ENCODE measurements at regions not wholly inside any gene's neighbourhood (a gene's known extent, or its start where the extent isn't known, plus 50 kb on each side); places are given as distances from the start of the nearest gene placed in this dataset.

GRCh38 chr3:55163421-55163820 lies 235.6 kb upstream of the LRTM1 start:
- TF ChIP-seq, protein P1, sequence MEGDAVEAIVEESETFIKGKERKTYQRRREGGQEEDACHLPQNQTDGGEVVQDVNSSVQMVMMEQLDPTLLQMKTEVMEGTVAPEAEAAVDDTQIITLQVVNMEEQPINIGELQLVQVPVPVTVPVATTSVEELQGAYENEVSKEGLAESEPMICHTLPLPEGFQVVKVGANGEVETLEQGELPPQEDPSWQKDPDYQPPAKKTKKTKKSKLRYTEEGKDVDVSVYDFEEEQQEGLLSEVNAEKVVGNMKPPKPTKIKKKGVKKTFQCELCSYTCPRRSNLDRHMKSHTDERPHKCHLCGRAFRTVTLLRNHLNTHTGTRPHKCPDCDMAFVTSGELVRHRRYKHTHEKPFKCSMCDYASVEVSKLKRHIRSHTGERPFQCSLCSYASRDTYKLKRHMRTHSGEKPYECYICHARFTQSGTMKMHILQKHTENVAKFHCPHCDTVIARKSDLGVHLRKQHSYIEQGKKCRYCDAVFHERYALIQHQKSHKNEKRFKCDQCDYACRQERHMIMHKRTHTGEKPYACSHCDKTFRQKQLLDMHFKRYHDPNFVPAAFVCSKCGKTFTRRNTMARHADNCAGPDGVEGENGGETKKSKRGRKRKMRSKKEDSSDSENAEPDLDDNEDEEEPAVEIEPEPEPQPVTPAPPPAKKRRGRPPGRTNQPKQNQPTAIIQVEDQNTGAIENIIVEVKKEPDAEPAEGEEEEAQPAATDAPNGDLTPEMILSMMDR (IDR thresholded peaks at IDR 0.05; ENCODE audit: borderline replicate concordance, extremely low read depth, low read length, poor library complexity, severe bottlenecking) = no peak
- no peak for TF ChIP-seq EZH2 (IDR thresholded peaks at IDR 0.05; ENCODE audit: borderline replicate concordance, low read depth, low read length, severe bottlenecking)

Measured in DND-41 (cell line).